ENCODE measurements at regions not wholly inside any gene's neighbourhood (a gene's known extent, or its start where the extent isn't known, plus 50 kb on each side); places are given as distances from the start of the nearest gene placed in this dataset.

DNA sequence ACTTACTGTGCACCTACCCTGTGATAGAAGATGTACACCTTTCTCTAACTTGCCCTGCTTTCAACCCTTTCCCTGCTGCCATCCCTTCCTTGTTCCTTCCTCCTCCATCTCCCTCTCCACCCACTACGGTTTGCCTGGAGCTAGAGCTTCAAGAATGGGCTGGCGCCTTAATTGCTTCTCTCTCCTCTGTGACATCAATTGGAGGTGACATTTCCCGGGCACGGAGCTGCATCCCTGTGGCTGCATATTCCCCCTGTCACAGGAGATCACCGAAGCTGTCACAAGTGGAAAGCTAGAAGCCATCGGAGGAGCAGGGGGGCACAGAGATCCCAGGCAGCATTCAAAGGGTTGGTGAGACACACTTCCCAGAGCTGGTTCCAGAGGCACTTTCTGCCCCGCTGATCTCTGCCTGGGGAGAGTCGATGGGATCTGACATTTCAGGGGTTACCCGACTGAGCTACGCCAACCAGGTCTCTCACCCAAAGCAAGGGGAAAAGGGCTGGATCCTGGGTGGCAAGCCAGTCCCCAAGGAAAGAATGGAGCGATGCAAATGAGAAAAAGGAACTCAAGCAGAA, 604.9 kb downstream of the MED13L start:
- no peaks in the 10 kb centered on the region for H3K4me1 ChIP-seq (ENCODE audit: control insufficient read depth in 1 of 2, insufficient read depth in 2 of 2, low read length in 2 of 2)
- no peaks in the 10 kb centered on the region for H3K9me3 ChIP-seq (ENCODE audit: control insufficient read depth in 1 of 2, low read length in 2 of 2)
- H3K36me3 ChIP-seq (ENCODE audit: control insufficient read depth in 1 of 2, insufficient read depth in 2 of 2, low read length in 2 of 2), result no peaks in the 10 kb centered on the region
- no peak overlapping the region for H3K27ac ChIP-seq (ENCODE audit: low read depth, low read length)
- H3K9ac ChIP-seq (ENCODE audit: low read depth in 1 of 2, low read length in 2 of 2), result no peak overlapping the region
- no peak overlapping the region for H3K4me3 ChIP-seq (ENCODE audit: low read depth in 1 of 2, low read length in 2 of 2)
- H3K27me3 ChIP-seq (ENCODE audit: control insufficient read depth in 1 of 2, insufficient read depth in 2 of 2, low read length in 2 of 2), result no peaks in the 10 kb centered on the region

DNA sequence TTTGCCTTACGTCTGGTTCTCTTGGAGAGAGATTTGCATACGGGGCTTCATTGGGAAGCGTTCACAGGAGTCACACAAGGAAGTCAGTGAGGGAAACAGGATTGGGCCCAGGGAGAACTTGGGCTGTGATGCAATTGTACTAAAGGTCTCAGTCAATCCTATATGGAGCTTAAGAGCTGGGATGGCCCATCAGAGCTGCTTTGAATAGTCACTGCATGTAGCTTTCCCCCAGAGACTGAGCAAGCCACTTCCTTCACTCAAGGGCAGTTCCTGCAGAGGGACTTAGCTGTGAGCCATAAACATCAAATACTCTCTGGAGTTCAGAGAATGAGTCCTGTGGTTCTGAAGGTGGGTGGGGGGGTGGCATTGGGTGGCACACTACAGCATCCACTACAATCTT, 605.4 kb downstream of the MED13L start:
- no peak overlapping the region for H3K27ac ChIP-seq (ENCODE audit: low read depth, low read length)
- no peaks in the 10 kb centered on the region for H3K27me3 ChIP-seq (ENCODE audit: control insufficient read depth in 1 of 2, insufficient read depth in 2 of 2, low read length in 2 of 2)
- no peak overlapping the region for H3K4me3 ChIP-seq (ENCODE audit: low read depth in 1 of 2, low read length in 2 of 2)
- no peaks in the 10 kb centered on the region for H3K9me3 ChIP-seq (ENCODE audit: control insufficient read depth in 1 of 2, low read length in 2 of 2)
- no peaks in the 10 kb centered on the region for H3K4me1 ChIP-seq (ENCODE audit: control insufficient read depth in 1 of 2, insufficient read depth in 2 of 2, low read length in 2 of 2)
- H3K36me3 ChIP-seq (ENCODE audit: control insufficient read depth in 1 of 2, insufficient read depth in 2 of 2, low read length in 2 of 2), result no peaks in the 10 kb centered on the region
- H3K9ac ChIP-seq (ENCODE audit: low read depth in 1 of 2, low read length in 2 of 2), result no peak overlapping the region

DNA sequence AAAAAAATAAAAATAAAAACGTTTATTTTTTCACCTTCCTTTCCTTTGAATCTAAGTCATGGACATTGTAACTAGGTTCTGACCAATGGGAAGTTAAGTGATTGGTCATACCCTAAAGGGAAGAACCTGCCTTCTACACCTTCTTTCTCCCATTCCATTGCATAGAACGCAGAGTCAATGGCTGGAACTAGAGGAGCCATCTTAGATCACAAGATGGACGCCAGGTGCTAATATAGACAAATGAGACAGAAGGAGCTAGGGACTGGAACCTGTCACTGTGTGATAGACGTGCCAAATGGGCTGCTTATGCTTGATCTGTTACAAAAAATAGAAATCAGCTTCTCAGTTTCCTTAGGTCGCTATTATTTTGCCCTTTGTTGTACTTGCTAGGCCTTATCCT, 606.6 kb downstream of the MED13L start:
- Histone ChIP-seq H3K36me3 (ENCODE audit: control insufficient read depth in 1 of 2, insufficient read depth in 2 of 2, low read length in 2 of 2) (no peaks in the 10 kb centered on the region), H3K27me3 (ENCODE audit: control insufficient read depth in 1 of 2, insufficient read depth in 2 of 2, low read length in 2 of 2) (no peaks in the 10 kb centered on the region), H3K9ac (ENCODE audit: low read depth in 1 of 2, low read length in 2 of 2) (no peak overlapping the region), H3K9me3 (ENCODE audit: control insufficient read depth in 1 of 2, low read length in 2 of 2) (no peaks in the 10 kb centered on the region), H3K27ac (ENCODE audit: low read depth, low read length) (no peak overlapping the region), H3K4me1 (ENCODE audit: control insufficient read depth in 1 of 2, insufficient read depth in 2 of 2, low read length in 2 of 2) (no peaks in the 10 kb centered on the region), H3K4me3 (ENCODE audit: low read depth in 1 of 2, low read length in 2 of 2) (no peak overlapping the region)

DNA sequence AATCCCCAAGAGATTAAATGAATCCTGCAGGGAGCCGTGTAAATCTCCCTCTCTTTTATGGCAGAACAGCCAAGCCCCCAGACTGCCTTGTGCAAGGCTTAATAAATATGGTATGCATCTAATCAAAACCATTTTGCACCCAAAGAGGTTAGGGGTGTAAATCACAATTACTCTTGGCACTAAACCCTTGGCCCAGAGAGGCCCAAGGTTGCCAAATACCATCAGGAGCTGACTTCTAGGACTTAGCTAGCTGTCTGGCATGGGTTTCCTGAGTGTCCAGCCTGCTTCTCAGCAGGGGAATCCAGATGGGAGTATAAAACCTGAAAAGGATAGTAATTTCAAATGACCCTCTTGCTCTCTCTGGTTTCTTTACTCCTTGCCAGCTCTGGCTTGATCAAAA, 610.4 kb downstream of the MED13L start:
- no peak overlapping the region for H3K9ac ChIP-seq (ENCODE audit: low read depth in 1 of 2, low read length in 2 of 2)
- no peaks in the 10 kb centered on the region for H3K27me3 ChIP-seq (ENCODE audit: control insufficient read depth in 1 of 2, insufficient read depth in 2 of 2, low read length in 2 of 2)

DNA sequence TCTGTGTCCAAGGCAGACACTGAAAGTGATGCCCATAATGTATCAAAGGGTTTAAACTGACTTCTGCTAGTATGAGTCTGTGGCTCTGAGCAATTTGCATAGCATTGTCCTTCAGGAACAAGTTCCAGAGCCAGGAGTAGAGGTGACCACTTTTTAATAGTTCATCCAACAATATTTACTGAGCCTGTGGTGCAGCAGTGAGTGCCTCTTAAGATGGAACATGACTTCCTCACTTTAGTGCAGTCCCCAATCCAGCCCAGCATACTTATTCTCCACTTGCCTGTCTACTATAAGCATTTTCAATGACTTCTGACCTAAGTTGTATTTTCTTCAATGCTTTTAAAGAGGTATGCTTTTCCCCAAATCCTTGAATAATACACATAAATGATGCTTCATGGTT, 611.3 kb downstream of the MED13L start:
- Histone ChIP-seq H3K4me3 (ENCODE audit: low read depth in 1 of 2, low read length in 2 of 2) (no peak overlapping the region), H3K27ac (ENCODE audit: low read depth, low read length) (no peak overlapping the region), H3K4me1 (ENCODE audit: control insufficient read depth in 1 of 2, insufficient read depth in 2 of 2, low read length in 2 of 2) (no peaks in the 10 kb centered on the region), H3K27me3 (ENCODE audit: control insufficient read depth in 1 of 2, insufficient read depth in 2 of 2, low read length in 2 of 2) (no peaks in the 10 kb centered on the region), H3K9ac (ENCODE audit: low read depth in 1 of 2, low read length in 2 of 2) (no peak overlapping the region), H3K9me3 (ENCODE audit: control insufficient read depth in 1 of 2, low read length in 2 of 2) (no peaks in the 10 kb centered on the region), H3K36me3 (ENCODE audit: control insufficient read depth in 1 of 2, insufficient read depth in 2 of 2, low read length in 2 of 2) (no peaks in the 10 kb centered on the region)

More for the DNA sequence above, 610.4 kb downstream of the MED13L start:
- Histone ChIP-seq H3K27ac (ENCODE audit: low read depth, low read length) (no peak overlapping the region), H3K4me3 (ENCODE audit: low read depth in 1 of 2, low read length in 2 of 2) (no peak overlapping the region), H3K36me3 (ENCODE audit: control insufficient read depth in 1 of 2, insufficient read depth in 2 of 2, low read length in 2 of 2) (no peaks in the 10 kb centered on the region), H3K9me3 (ENCODE audit: control insufficient read depth in 1 of 2, low read length in 2 of 2) (no peaks in the 10 kb centered on the region), H3K4me1 (ENCODE audit: control insufficient read depth in 1 of 2, insufficient read depth in 2 of 2, low read length in 2 of 2) (no peaks in the 10 kb centered on the region)

DNA sequence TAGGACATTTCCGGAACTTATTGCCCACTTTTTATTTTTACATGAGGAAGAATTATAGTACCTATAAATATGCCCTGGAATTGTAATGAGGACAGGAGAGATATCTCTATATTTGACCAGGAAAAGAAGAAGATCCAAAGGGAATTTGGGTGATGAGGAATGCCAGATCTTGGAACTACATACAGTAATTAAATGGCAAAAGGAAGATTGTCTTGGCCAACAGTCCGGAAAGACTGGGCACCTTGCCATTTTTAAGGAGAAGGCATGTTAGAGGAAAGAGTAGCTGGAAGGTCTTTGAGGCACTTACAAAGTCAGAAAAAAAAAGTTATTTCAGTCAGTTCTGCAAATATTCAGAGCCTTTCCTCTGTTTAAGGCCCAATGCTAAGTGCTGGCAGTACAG, 616.4 kb downstream of the MED13L start:
- H3K9ac ChIP-seq (ENCODE audit: low read depth in 1 of 2, low read length in 2 of 2), result no peak overlapping the region
- H3K27me3 ChIP-seq (ENCODE audit: control insufficient read depth in 1 of 2, insufficient read depth in 2 of 2, low read length in 2 of 2), result no peaks in the 10 kb centered on the region
- H3K36me3 ChIP-seq (ENCODE audit: control insufficient read depth in 1 of 2, insufficient read depth in 2 of 2, low read length in 2 of 2), result no peaks in the 10 kb centered on the region
- H3K27ac ChIP-seq (ENCODE audit: low read depth, low read length), result no peak overlapping the region
- H3K4me3 ChIP-seq (ENCODE audit: low read depth in 1 of 2, low read length in 2 of 2), result no peak overlapping the region
- H3K4me1 ChIP-seq (ENCODE audit: control insufficient read depth in 1 of 2, insufficient read depth in 2 of 2, low read length in 2 of 2), result peaks cover 0 to 7% of the 10 kb centered on the region in 2 donors
- no peaks in the 10 kb centered on the region for H3K9me3 ChIP-seq (ENCODE audit: control insufficient read depth in 1 of 2, low read length in 2 of 2)

DNA sequence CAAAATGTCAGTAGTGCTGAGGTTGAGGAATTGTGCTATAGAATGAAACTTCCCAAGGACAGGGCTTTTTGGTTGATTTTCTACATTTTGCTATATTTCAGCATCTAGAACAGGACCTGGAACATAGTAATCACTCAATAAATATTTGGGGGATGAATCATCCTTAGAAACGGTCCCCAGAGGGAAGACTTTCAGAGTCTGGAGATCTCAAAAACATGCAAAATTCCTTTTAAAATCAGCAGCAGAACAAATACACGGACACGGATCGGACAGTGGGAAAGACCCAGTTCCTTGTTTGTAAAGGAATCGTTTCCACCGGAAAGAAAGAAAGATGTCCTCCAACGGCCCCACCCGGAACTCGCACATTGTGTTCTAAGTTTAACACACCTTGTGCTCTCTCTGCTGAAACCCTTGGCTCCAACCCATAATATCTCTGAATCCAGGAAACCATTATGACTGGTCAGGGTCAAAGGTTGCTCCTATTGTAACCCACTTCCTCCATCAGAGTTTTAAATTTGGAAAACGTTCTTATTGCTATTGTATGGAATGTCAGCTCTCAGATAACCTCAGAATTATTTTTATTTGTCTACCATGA, 617.2 kb downstream of the MED13L start:
- Histone ChIP-seq H3K9ac (ENCODE audit: low read depth in 1 of 2, low read length in 2 of 2) (no peak overlapping the region), H3K4me1 (ENCODE audit: control insufficient read depth in 1 of 2, insufficient read depth in 2 of 2, low read length in 2 of 2) (peaks cover 0 to 7% of the 10 kb centered on the region in 2 donors), H3K36me3 (ENCODE audit: control insufficient read depth in 1 of 2, insufficient read depth in 2 of 2, low read length in 2 of 2) (no peaks in the 10 kb centered on the region), H3K27ac (ENCODE audit: low read depth, low read length) (no peak overlapping the region), H3K4me3 (ENCODE audit: low read depth in 1 of 2, low read length in 2 of 2) (peak overlapping the region; percentile 42 to 50), H3K27me3 (ENCODE audit: control insufficient read depth in 1 of 2, insufficient read depth in 2 of 2, low read length in 2 of 2) (no peaks in the 10 kb centered on the region), H3K9me3 (ENCODE audit: control insufficient read depth in 1 of 2, low read length in 2 of 2) (no peaks in the 10 kb centered on the region)

DNA sequence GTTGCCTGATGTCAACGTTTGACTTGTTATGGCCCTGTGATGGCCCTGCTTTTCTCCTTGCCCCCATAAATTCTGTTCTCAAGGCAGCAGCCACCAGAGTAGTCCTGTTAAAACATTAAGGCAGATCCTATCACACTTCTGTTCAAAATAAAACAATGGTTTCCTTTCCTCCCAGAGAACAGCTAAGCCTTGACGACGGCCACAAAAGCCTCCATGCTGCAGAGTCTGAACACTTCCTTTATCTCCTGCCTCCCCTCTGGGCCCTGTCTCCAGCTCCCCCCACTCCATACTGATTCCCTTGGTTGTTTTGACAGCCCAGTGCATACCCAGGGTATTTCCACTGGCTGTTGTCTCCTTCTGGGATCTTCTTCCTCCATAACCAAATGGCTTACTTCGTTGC, 618.1 kb downstream of the MED13L start:
- H3K4me1 ChIP-seq (ENCODE audit: control insufficient read depth in 1 of 2, insufficient read depth in 2 of 2, low read length in 2 of 2), result peaks cover 0 to 7% of the 10 kb centered on the region in 2 donors
- no peak overlapping the region for H3K4me3 ChIP-seq (ENCODE audit: low read depth in 1 of 2, low read length in 2 of 2)
- H3K9ac ChIP-seq (ENCODE audit: low read depth in 1 of 2, low read length in 2 of 2), result no peak overlapping the region
- no peaks in the 10 kb centered on the region for H3K27me3 ChIP-seq (ENCODE audit: control insufficient read depth in 1 of 2, insufficient read depth in 2 of 2, low read length in 2 of 2)
- no peaks in the 10 kb centered on the region for H3K36me3 ChIP-seq (ENCODE audit: control insufficient read depth in 1 of 2, insufficient read depth in 2 of 2, low read length in 2 of 2)
- H3K9me3 ChIP-seq (ENCODE audit: control insufficient read depth in 1 of 2, low read length in 2 of 2), result no peaks in the 10 kb centered on the region
- H3K27ac ChIP-seq (ENCODE audit: low read depth, low read length), result no peak overlapping the region

DNA sequence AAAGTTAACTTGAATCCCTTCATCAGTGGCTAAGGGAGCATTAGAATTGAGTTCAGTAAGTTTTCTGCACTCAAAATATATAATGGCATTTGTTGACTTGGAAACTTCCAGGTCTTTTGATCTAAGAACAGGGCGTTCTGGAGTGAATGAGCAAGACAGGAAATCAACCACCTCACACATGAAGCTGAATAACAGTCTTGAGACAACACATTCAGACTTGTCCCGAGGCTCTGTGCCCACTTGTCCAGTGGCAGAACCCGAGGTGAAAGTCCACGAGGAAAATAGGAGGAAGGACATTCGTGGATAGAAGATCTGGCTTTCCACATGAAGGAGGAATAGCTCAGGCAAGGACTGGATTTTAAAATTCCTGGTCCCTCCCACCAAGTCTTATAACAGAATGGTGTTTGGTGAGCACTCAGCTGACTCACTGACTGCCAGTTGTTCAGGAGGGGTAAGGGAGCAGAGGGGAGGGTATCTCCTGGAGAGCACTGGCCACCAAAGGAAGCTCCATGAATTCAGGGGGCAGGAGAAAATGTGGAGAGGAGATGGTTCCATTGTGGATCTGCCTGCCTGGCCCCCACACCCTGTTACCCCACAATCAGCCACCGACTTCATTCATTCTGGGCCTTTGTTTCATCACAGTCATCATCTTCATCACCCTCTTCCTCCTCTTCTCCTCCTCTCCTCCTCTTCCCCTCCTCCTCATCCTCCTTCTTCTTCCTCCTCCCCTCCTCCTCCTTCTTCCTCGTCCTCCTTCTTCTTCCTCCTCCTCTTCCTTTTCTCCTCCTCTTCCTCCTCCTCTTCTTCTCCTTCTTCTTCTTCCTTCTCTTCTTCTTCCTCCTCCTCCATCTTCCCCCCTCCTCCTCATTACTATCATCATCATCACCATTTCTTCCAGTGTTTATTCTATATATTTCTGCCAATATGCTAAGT, 620.1 kb downstream of the MED13L start:
- Histone ChIP-seq H3K4me1 (ENCODE audit: control insufficient read depth in 1 of 2, insufficient read depth in 2 of 2, low read length in 2 of 2) (peaks cover 0 to 7% of the 10 kb centered on the region in 2 donors), H3K36me3 (ENCODE audit: control insufficient read depth in 1 of 2, insufficient read depth in 2 of 2, low read length in 2 of 2) (no peaks in the 10 kb centered on the region), H3K4me3 (ENCODE audit: low read depth in 1 of 2, low read length in 2 of 2) (no peak overlapping the region), H3K9ac (ENCODE audit: low read depth in 1 of 2, low read length in 2 of 2) (no peak overlapping the region), H3K27ac (ENCODE audit: low read depth, low read length) (no peak overlapping the region), H3K27me3 (ENCODE audit: control insufficient read depth in 1 of 2, insufficient read depth in 2 of 2, low read length in 2 of 2) (no peaks in the 10 kb centered on the region), H3K9me3 (ENCODE audit: control insufficient read depth in 1 of 2, low read length in 2 of 2) (no peaks in the 10 kb centered on the region)

DNA sequence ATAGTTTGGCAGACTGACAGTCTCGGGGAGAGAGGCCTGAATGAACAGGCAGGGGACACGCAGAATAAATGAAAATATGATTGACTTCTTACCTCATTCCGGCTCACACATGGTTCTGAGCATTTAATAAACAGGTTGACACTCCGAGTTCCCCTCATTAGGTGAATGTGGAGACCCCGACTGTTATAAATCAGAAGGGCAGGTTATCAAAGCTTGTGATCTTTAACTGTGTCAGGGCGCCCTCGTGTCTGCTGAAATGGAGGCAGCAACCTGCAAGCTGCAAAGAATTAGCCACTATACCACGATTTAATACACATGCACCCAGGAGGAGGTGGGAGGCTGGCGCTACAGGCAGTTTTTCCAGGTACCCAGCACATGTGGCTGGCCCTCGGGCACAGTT, 627.5 kb downstream of the MED13L start:
- H3K4me1 ChIP-seq (ENCODE audit: control insufficient read depth in 1 of 2, insufficient read depth in 2 of 2, low read length in 2 of 2), result no peaks in the 10 kb centered on the region
- no peaks in the 10 kb centered on the region for H3K9me3 ChIP-seq (ENCODE audit: control insufficient read depth in 1 of 2, low read length in 2 of 2)
- H3K36me3 ChIP-seq (ENCODE audit: control insufficient read depth in 1 of 2, insufficient read depth in 2 of 2, low read length in 2 of 2), result no peaks in the 10 kb centered on the region
- H3K27me3 ChIP-seq (ENCODE audit: control insufficient read depth in 1 of 2, insufficient read depth in 2 of 2, low read length in 2 of 2), result no peaks in the 10 kb centered on the region
- no peak overlapping the region for H3K27ac ChIP-seq (ENCODE audit: low read depth, low read length)
- H3K9ac ChIP-seq (ENCODE audit: low read depth in 1 of 2, low read length in 2 of 2), result no peak overlapping the region
- H3K4me3 ChIP-seq (ENCODE audit: low read depth in 1 of 2, low read length in 2 of 2), result no peak overlapping the region
